Left lung (tissue), 4 donors: ENCODE measurements at regions not wholly inside any gene's neighbourhood (a gene's known extent, or its start where the extent isn't known, plus 50 kb on each side); places are given as distances from the start of the nearest gene placed in this dataset.

ENCODE experiments used
- ATAC-seq: fragments of 200-7000 bp; cut with Tn5 transposase; one replicate; pipeline ENCODE4 v1.9.1; 2020; ENCODE audit warnings: moderate library complexity
- DNase-seq, 4 donors: peaks; one replicate each; pipeline ENCODE4 v3.0.0-alpha.2; 2013 to 2020
- H3K27ac ChIP-seq, 2 donors: fragments of 200-600 bp; sonication (generic) in 1 of 2; one replicate each; pipeline versions ENCODE4 v1.5.0 to v1.8.0; 2020 to 2021
- H3K27me3 ChIP-seq, 2 donors: fragments of 200-600 bp; sonication (generic) in 1 of 2; one replicate each; pipeline versions ENCODE4 v1.5.0 to v1.8.0; 2020 to 2021
- H3K36me3 ChIP-seq, 2 donors: fragments of 200-600 bp; sonication (generic) in 1 of 2; one replicate each; pipeline versions ENCODE4 v1.5.0 to v1.8.0; 2020 to 2021
- H3K4me1 ChIP-seq, 2 donors: fragments of 200-600 bp; one replicate each; pipeline ENCODE4 v1.8.0; 2021
- H3K4me3 ChIP-seq, 2 donors: fragments of 200-600 bp; sonication (generic) in 1 of 2; one replicate each; pipeline versions ENCODE4 v1.5.0 to v1.8.0; 2020 to 2021; ENCODE audit warnings: mild to moderate bottlenecking in 1 of 2
- H3K9me3 ChIP-seq, 2 donors: fragments of 200-600 bp; sonication (generic) in 1 of 2; one replicate each; pipeline versions ENCODE4 v1.5.0 to v1.8.0; 2020 to 2021
- CTCF ChIP-seq, 2 donors: fragments of 200-600 bp; sonication (generic) in 1 of 2; IDR thresholded peaks; one replicate each; pipeline versions ENCODE4 v1.5.0 to v1.8.0; 2021; ENCODE audit warnings: antibody characterized with exemption in 2 of 2
- intact Hi-C, 2 donors: fragments of 100-400 bp; cut with DNase I; formaldehyde crosslinking; loops; one replicate each; pipeline versions ENCODE4 v1.11.2 to v1.14.2; 2022
- donor health status: DM: no; HTN: yes; CAD: no.
- donor health status: DM: no; HTN: no; CAD: no.

- Histone ChIP-seq H3K4me1 (peaks cover 20 to 29% of the 10 kb centered on the region in 2 donors), H3K27me3 (no peaks in the 10 kb centered on the region), H3K27ac (no peak overlapping the region), H3K4me3 (no peak overlapping the region), H3K9me3 (no peaks in the 10 kb centered on the region), H3K36me3 (no peaks in the 10 kb centered on the region)
- intact Hi-C loops = no loop called here
- no peak for DNase-seq
- no peak for TF ChIP-seq CTCF (IDR thresholded peaks at IDR 0.05)
- no peak for ATAC-seq
These were observed 89.7 kb upstream of the ERRFI1 start for GRCh38 chr1:8115769-8116167.

GRCh38 chr1:8115031-8115768, 89.1 kb upstream of the ERRFI1 start:
- Histone ChIP-seq H3K4me3 (no peak overlapping the region), H3K27ac (no peak overlapping the region), H3K27me3 (no peaks in the 10 kb centered on the region), H3K4me1 (peaks cover 15 to 23% of the 10 kb centered on the region in 2 donors), H3K9me3 (no peaks in the 10 kb centered on the region), H3K36me3 (no peaks in the 10 kb centered on the region)
- TF ChIP-seq CTCF (IDR thresholded peaks at IDR 0.05) = no peak
- intact Hi-C loops = no loop called here
- no peak for DNase-seq
- no peak for ATAC-seq

- Histone ChIP-seq H3K4me3 (no peak overlapping the region), H3K9me3 (no peaks in the 10 kb centered on the region), H3K27ac (no peak overlapping the region), H3K4me1 (peaks cover 13 to 19% of the 10 kb centered on the region in 2 donors), H3K36me3 (no peaks in the 10 kb centered on the region), H3K27me3 (no peaks in the 10 kb centered on the region)
- TF ChIP-seq CTCF (IDR thresholded peaks at IDR 0.05) = no peak
- intact Hi-C loops = no loop called here
- ATAC-seq = no peak
- no peak for DNase-seq
These were observed 87.4 kb upstream of the ERRFI1 start for GRCh38 chr1:8113262-8114220.

GRCh38 chr1:8112611-8113261, 86.6 kb upstream of the ERRFI1 start:
- Histone ChIP-seq H3K4me1 (peaks cover 13 to 19% of the 10 kb centered on the region in 2 donors), H3K9me3 (no peaks in the 10 kb centered on the region), H3K27ac (no peak overlapping the region), H3K36me3 (no peaks in the 10 kb centered on the region), H3K27me3 (no peaks in the 10 kb centered on the region), H3K4me3 (no peak overlapping the region)
- no peak for ATAC-seq
- no peak for TF ChIP-seq CTCF (IDR thresholded peaks at IDR 0.05)
- no peak for DNase-seq
- intact Hi-C loops = no loop called here

GRCh38 chr1:8111560-8111959, 85.5 kb upstream of the ERRFI1 start:
- intact Hi-C loops = no loop called here
- Histone ChIP-seq H3K4me1 (peaks cover 5 to 13% of the 10 kb centered on the region in 2 donors), H3K4me3 (no peak overlapping the region), H3K9me3 (no peaks in the 10 kb centered on the region), H3K27me3 (no peaks in the 10 kb centered on the region), H3K36me3 (no peaks in the 10 kb centered on the region), H3K27ac (no peak overlapping the region)
- no peak for TF ChIP-seq CTCF (IDR thresholded peaks at IDR 0.05)
- ATAC-seq (no peak), DNase-seq (no peak)
